ENCODE measurements at regions not wholly inside any gene's neighbourhood (a gene's known extent, or its start where the extent isn't known, plus 50 kb on each side); places are given as distances from the start of the nearest gene placed in this dataset.

GRCh38 chr12:76704693-76705092 lies 59.2 kb upstream of the ZDHHC17 start:
- H3K4me1 ChIP-seq (ENCODE audit: insufficient read depth, low read length): peaks cover 16% of the 10 kb centered on the region
- no peak overlapping the region for H3K9ac ChIP-seq (ENCODE audit: low read length)
- CTCF ChIA-PET: no interaction called here
- 0 out of 2 replicates have a peak overlapping the region, but pooled peaks have one; percentile 8 for H3K27ac ChIP-seq (ENCODE audit: low read length)
- BruUV-seq (replicated peaks): no TSS peak
- H3K9me2 ChIP-seq (replicated peaks; ENCODE audit: low read length): no peaks in the 10 kb centered on the region
- TF ChIP-seq CTCF (conservative IDR thresholded peaks at IDR 0.05; ENCODE audit: low read depth, low read length) (no peak), EZH2phosphoT487 (IDR thresholded peaks at IDR 0.05; ENCODE audit: borderline replicate concordance, low read length) (no peak), EZH2 (IDR thresholded peaks at IDR 0.05; ENCODE audit: low read length, unreplicated experiment) (no peak)
- peak; percentile 74 for ATAC-seq
- peak; percentile 68 for DNase-seq
- no peak overlapping the region for H3K4me3 ChIP-seq (ENCODE audit: low read length)
- peak overlapping the region; percentile 27; the same call in 1 of the 2 replicates for H3K4me2 ChIP-seq (ENCODE audit: low read length)
- H3K79me2 ChIP-seq (ENCODE audit: low read length): no peaks in the 10 kb centered on the region
- intact Hi-C loops (cut with micrococcal nuclease): loop anchor here (5.0 kb wide), 1 partner anchor 72 kb away; no protein-coding TSS in a partner anchor
- H2AFZ ChIP-seq (ENCODE audit: low read length): 0 out of 2 replicates have a peak overlapping the region, but pooled peaks have one; percentile 20
- no peaks in the 10 kb centered on the region for H4K20me1 ChIP-seq (ENCODE audit: low read length)
- H3K9me3 ChIP-seq (ENCODE audit: low read length): no peaks in the 10 kb centered on the region
- POLR2A ChIA-PET (ENCODE audit: unreplicated experiment): no interaction called here
- no peaks in the 10 kb centered on the region for H3K27me3 ChIP-seq (ENCODE audit: low read length)
- H3K36me3 ChIP-seq (ENCODE audit: low read depth, low read length): no peaks in the 10 kb centered on the region
- H3F3A ChIP-seq (ENCODE audit: low read length, unreplicated experiment): no peaks in the 10 kb centered on the region

GRCh38 chr12:76706101-76706500 lies 57.8 kb upstream of the ZDHHC17 start:
- H3K27ac ChIP-seq (ENCODE audit: low read length): no peak overlapping the region
- ChIA-PET POLR2A (ENCODE audit: unreplicated experiment) (no interaction called here), CTCF (no interaction called here)
- TF ChIP-seq CTCF (conservative IDR thresholded peaks at IDR 0.05; ENCODE audit: low read depth, low read length) (no peak), EZH2phosphoT487 (IDR thresholded peaks at IDR 0.05; ENCODE audit: borderline replicate concordance, low read length) (no peak)
- intact Hi-C loops (cut with micrococcal nuclease): no loop called here
- no peaks in the 10 kb centered on the region for H3K9me3 ChIP-seq (ENCODE audit: low read length)
- H2AFZ ChIP-seq (ENCODE audit: low read length): no peak overlapping the region
- no peak overlapping the region for H3K4me2 ChIP-seq (ENCODE audit: low read length)
- no TSS peak for BruUV-seq (replicated peaks)
- no peak overlapping the region for H3K9ac ChIP-seq (ENCODE audit: low read length)
- peaks cover 16% of the 10 kb centered on the region for H3K4me1 ChIP-seq (ENCODE audit: insufficient read depth, low read length)
- H3K27me3 ChIP-seq (ENCODE audit: low read length): no peaks in the 10 kb centered on the region
- ATAC-seq: no peak
- DNase-seq: peak; percentile 17
- no peaks in the 10 kb centered on the region for H3K9me2 ChIP-seq (replicated peaks; ENCODE audit: low read length)
- H3K4me3 ChIP-seq (ENCODE audit: low read length): no peak overlapping the region
- H4K20me1 ChIP-seq (ENCODE audit: low read length): no peaks in the 10 kb centered on the region
- no peaks in the 10 kb centered on the region for H3K36me3 ChIP-seq (ENCODE audit: low read depth, low read length)
- H3F3A ChIP-seq (ENCODE audit: low read length, unreplicated experiment): no peaks in the 10 kb centered on the region
- no peaks in the 10 kb centered on the region for H3K79me2 ChIP-seq (ENCODE audit: low read length)

- Histone ChIP-seq H2AFZ (ENCODE audit: low read length) (no peak overlapping the region), H3K27ac (ENCODE audit: low read length) (no peak overlapping the region), H3K4me3 (ENCODE audit: low read length) (no peak overlapping the region), H3K36me3 (ENCODE audit: low read depth, low read length) (no peaks in the 10 kb centered on the region), H3K79me2 (ENCODE audit: low read length) (no peaks in the 10 kb centered on the region), H3K4me1 (ENCODE audit: insufficient read depth, low read length) (peaks cover 16% of the 10 kb centered on the region), H4K20me1 (ENCODE audit: low read length) (no peaks in the 10 kb centered on the region), H3K9me3 (ENCODE audit: low read length) (no peaks in the 10 kb centered on the region), H3F3A (ENCODE audit: low read length, unreplicated experiment) (no peaks in the 10 kb centered on the region), H3K4me2 (ENCODE audit: low read length) (no peak overlapping the region), H3K9ac (ENCODE audit: low read length) (no peak overlapping the region), H3K9me2 (replicated peaks; ENCODE audit: low read length) (no peaks in the 10 kb centered on the region), H3K27me3 (ENCODE audit: low read length) (no peaks in the 10 kb centered on the region)
- BruUV-seq (replicated peaks): no TSS peak
- ChIA-PET POLR2A (ENCODE audit: unreplicated experiment) (no interaction called here), CTCF (no interaction called here)
- intact Hi-C loops (cut with micrococcal nuclease): no loop called here
- TF ChIP-seq EZH2phosphoT487 (IDR thresholded peaks at IDR 0.05; ENCODE audit: borderline replicate concordance, low read length) (no peak), EZH2 (IDR thresholded peaks at IDR 0.05; ENCODE audit: low read length, unreplicated experiment) (no peak), CTCF (conservative IDR thresholded peaks at IDR 0.05; ENCODE audit: low read depth, low read length) (no peak)
- no peak for DNase-seq
- no peak for ATAC-seq
Measured at GRCh38 chr12:76706761-76707160, 57.2 kb upstream of the ZDHHC17 start.
